ENCODE measurements at regions not wholly inside any gene's neighbourhood (a gene's known extent, or its start where the extent isn't known, plus 50 kb on each side); places are given as distances from the start of the nearest gene placed in this dataset.

- Histone ChIP-seq H3K4me3 (ENCODE audit: low read length, poor library complexity, severe bottlenecking) (no peak overlapping the region), H3K9me2 (replicated peaks; ENCODE audit: low read depth, low read length) (no peaks in the 10 kb centered on the region), H3K9ac (ENCODE audit: low read depth, low read length, poor library complexity, severe bottlenecking) (no peak overlapping the region), H3K4me2 (ENCODE audit: low read depth, low read length, poor library complexity, severe bottlenecking) (no peak overlapping the region), H3F3A (ENCODE audit: low read depth) (no peaks in the 10 kb centered on the region), H3K4me1 (ENCODE audit: insufficient read depth, low read length, poor library complexity, severe bottlenecking) (no peaks in the 10 kb centered on the region), H3K9me3 (ENCODE audit: insufficient read depth, low read depth, low read length) (no peaks in the 10 kb centered on the region; the same call in 1 of the 2 replicates), H3K79me2 (ENCODE audit: insufficient read depth, low read length) (no peaks in the 10 kb centered on the region), H2AFZ (ENCODE audit: low read length) (no peak overlapping the region), H3K27me3 (ENCODE audit: insufficient read depth, low read length, poor library complexity, severe bottlenecking) (no peaks in the 10 kb centered on the region), H3K36me3 (ENCODE audit: insufficient read depth, low read length) (no peaks in the 10 kb centered on the region), H4K20me1 (ENCODE audit: insufficient read depth, low read length, poor library complexity, severe bottlenecking) (no peaks in the 10 kb centered on the region)
- TF ChIP-seq CTCF (conservative IDR thresholded peaks at IDR 0.05; ENCODE audit: low read length) (no peak), EZH2phosphoT487 (IDR thresholded peaks at IDR 0.05; ENCODE audit: borderline replicate concordance) (no peak)
Measured at GRCh38 chr10:130587718-130588117, 451.5 kb downstream of the GLRX3 start.

- H3K9ac ChIP-seq (ENCODE audit: low read depth, low read length, poor library complexity, severe bottlenecking): no peak overlapping the region
- no peak overlapping the region for H3K4me3 ChIP-seq (ENCODE audit: low read length, poor library complexity, severe bottlenecking)
- no peak for TF ChIP-seq EZH2phosphoT487 (IDR thresholded peaks at IDR 0.05; ENCODE audit: borderline replicate concordance)
- no peak for TF ChIP-seq CTCF (conservative IDR thresholded peaks at IDR 0.05; ENCODE audit: low read length)
- H3K4me1 ChIP-seq (ENCODE audit: insufficient read depth, low read length, poor library complexity, severe bottlenecking): no peaks in the 10 kb centered on the region
- peaks cover 4% of the 10 kb centered on the region; the same call in 1 of the 2 replicates for H3K9me3 ChIP-seq (ENCODE audit: insufficient read depth, low read depth, low read length)
- H3K79me2 ChIP-seq (ENCODE audit: insufficient read depth, low read length): no peaks in the 10 kb centered on the region
- no peaks in the 10 kb centered on the region for H4K20me1 ChIP-seq (ENCODE audit: insufficient read depth, low read length, poor library complexity, severe bottlenecking)
- no peak overlapping the region for H2AFZ ChIP-seq (ENCODE audit: low read length)
- H3F3A ChIP-seq (ENCODE audit: low read depth): no peaks in the 10 kb centered on the region
- H3K27me3 ChIP-seq (ENCODE audit: insufficient read depth, low read length, poor library complexity, severe bottlenecking): no peaks in the 10 kb centered on the region
- no peak overlapping the region for H3K4me2 ChIP-seq (ENCODE audit: low read depth, low read length, poor library complexity, severe bottlenecking)
- H3K9me2 ChIP-seq (replicated peaks; ENCODE audit: low read depth, low read length): no peaks in the 10 kb centered on the region
- H3K36me3 ChIP-seq (ENCODE audit: insufficient read depth, low read length): no peaks in the 10 kb centered on the region
Measured at GRCh38 chr10:130606001-130606405, 469.8 kb downstream of the GLRX3 start.

GRCh38 chr10:130607366-130607765 is 471.2 kb downstream of the GLRX3 start:
- no peaks in the 10 kb centered on the region for H3F3A ChIP-seq (ENCODE audit: low read depth)
- H3K79me2 ChIP-seq (ENCODE audit: insufficient read depth, low read length): no peaks in the 10 kb centered on the region
- no peaks in the 10 kb centered on the region for H3K9me2 ChIP-seq (replicated peaks; ENCODE audit: low read depth, low read length)
- H3K4me2 ChIP-seq (ENCODE audit: low read depth, low read length, poor library complexity, severe bottlenecking): no peak overlapping the region
- peaks cover 4% of the 10 kb centered on the region; the same call in 1 of the 2 replicates for H3K9me3 ChIP-seq (ENCODE audit: insufficient read depth, low read depth, low read length)
- H3K4me3 ChIP-seq (ENCODE audit: low read length, poor library complexity, severe bottlenecking): no peak overlapping the region
- no peak for TF ChIP-seq CTCF (conservative IDR thresholded peaks at IDR 0.05; ENCODE audit: low read length)
- no peak overlapping the region for H2AFZ ChIP-seq (ENCODE audit: low read length)
- H3K36me3 ChIP-seq (ENCODE audit: insufficient read depth, low read length): no peaks in the 10 kb centered on the region
- no peaks in the 10 kb centered on the region for H3K27me3 ChIP-seq (ENCODE audit: insufficient read depth, low read length, poor library complexity, severe bottlenecking)
- H3K9ac ChIP-seq (ENCODE audit: low read depth, low read length, poor library complexity, severe bottlenecking): no peak overlapping the region
- H4K20me1 ChIP-seq (ENCODE audit: insufficient read depth, low read length, poor library complexity, severe bottlenecking): no peaks in the 10 kb centered on the region
- no peaks in the 10 kb centered on the region for H3K4me1 ChIP-seq (ENCODE audit: insufficient read depth, low read length, poor library complexity, severe bottlenecking)
